ENCODE measurements at regions not wholly inside any gene's neighbourhood (a gene's known extent, or its start where the extent isn't known, plus 50 kb on each side); places are given as distances from the start of the nearest gene placed in this dataset.

GRCh38 chr10:30528429-30528786 is 94.4 kb downstream of the MAP3K8 start:
- TF ChIP-seq USF2 (IDR thresholded peaks at IDR 0.05) (no peak), CTCF (IDR thresholded peaks at IDR 0.05) (no peak), EP300 (IDR thresholded peaks at IDR 0.05) (no peak), POLR2A (IDR thresholded peaks at IDR 0.05; ENCODE audit: low read length) (no peak), RCOR1 (IDR thresholded peaks at IDR 0.05; ENCODE audit: low read depth, low read length) (no peak), BHLHE40 (IDR thresholded peaks at IDR 0.05; ENCODE audit: low read depth, low read length) (no peak), POLR2AphosphoS2 (conservative IDR thresholded peaks at IDR 0.05; ENCODE audit: low read length) (no peak), JUN (IDR thresholded peaks at IDR 0.05) (no peak), ZFP36 (IDR thresholded peaks at IDR 0.05; ENCODE audit: borderline replicate concordance, partially characterized antibody) (no peak), NPAS2 (CRISPR knock-in tag; IDR thresholded peaks at IDR 0.05; ENCODE audit: borderline replicate concordance) (no peak)
